Ammon's horn (tissue), 1 donor: ENCODE measurements at regions not wholly inside any gene's neighbourhood (a gene's known extent, or its start where the extent isn't known, plus 50 kb on each side); places are given as distances from the start of the nearest gene placed in this dataset.
"Not testable (repeated sequence)": the region's sequence is repeated elsewhere in the genome, so short reads cannot be mapped to it uniquely, and the experiment has no call there.

Experiments used
- DNase-seq: peaks from one replicate; pipeline ENCODE4 v3.0.0-alpha.2; 2016; ENCODE audit warnings: low spot score

DNA sequence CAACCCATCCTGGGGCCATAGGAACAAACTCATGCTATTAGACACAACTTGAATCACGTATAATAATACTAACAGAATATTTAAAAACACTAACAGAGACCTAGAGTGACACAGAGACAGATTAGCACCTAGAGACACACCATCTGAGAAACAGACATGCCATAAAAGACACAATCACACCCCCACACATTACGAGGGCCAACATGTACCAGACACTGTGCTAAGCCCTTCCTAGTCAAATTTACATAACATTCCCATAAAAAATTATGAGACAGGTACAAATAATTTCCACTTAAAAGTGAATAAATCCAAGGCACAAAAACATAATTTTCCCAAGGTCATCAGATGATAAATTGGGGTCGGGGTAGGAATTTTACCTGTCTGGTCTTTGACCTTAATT lies 141.1 kb upstream of the PRSS16 start:
- DNase-seq, result no peak

DNA sequence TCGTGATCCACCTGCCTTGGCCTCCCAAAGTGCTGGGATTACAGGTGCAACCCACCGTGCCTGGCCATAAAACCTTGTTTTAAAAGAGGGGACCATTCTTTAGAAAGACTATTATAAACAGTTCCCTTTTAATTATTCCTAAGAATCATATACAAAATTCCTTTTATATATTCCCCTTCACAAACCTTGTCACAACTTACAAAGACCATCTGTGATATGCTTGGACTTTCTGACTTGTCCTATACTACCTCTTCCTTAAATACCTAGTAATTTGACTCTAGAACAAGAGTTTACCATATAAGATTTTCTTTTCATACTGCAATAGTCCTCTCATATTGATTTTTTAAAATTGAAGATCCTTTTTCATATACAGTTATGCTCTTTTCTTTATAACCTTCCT lies 135.8 kb upstream of the PRSS16 start:
- DNase-seq, result no peak

DNA sequence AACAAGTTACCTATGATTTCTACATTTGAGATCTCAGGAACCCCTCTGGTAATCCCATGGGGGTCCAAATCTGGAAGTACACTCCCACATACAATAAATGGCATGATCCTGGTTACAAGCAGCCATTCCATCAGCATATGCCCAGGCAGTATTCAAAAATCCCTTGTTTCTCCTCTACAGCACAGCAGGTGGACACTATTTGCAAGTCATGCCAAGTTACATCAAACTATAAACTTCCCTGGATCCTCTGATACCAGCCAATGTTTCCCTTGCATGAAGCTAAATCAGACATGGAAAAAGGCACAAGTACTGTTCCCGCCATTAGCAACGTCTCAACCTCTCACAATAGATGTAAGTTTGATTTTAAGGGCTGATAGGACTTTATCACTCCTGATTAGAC lies 134.5 kb upstream of the PRSS16 start:
- no peak for DNase-seq

DNA sequence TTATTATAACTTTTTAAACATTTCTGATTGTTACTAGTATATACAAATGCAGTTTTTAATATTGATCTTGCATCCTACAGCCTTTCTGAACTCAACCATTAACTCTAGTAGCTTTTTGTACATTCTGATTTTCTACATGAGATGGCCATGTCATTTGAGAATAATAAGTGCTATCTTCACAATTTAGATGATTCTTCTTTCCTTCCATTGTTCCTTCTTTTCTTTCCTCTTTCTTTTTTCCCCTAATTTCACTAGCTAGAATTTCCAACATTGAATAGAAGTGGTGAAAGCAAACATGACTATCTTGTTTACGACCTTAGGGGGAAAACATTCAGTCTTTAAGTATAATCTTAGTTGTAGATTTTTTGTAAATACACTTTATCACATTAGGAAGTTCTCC lies 128.2 kb upstream of the PRSS16 start:
- no peak for DNase-seq

DNA sequence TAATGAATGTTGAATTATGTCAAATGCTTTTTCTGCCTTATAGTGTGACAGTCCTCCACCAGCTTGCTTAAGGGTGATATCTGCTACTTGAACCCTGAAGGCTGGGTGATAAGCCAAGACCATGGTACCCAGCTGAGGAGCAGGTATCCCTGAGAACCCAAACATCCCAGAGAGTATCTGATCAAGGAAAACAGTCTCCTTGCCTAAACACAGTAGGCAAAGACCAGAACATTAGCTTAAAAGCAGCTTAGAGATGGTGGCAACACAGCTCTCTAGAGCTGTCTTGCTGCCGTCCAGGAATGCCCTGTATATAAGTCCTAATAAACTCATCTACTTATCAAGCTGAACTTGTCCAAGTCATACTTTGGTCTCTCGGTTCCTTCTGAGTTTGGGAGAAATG lies 127.7 kb upstream of the PRSS16 start:
- no peak for DNase-seq

DNA sequence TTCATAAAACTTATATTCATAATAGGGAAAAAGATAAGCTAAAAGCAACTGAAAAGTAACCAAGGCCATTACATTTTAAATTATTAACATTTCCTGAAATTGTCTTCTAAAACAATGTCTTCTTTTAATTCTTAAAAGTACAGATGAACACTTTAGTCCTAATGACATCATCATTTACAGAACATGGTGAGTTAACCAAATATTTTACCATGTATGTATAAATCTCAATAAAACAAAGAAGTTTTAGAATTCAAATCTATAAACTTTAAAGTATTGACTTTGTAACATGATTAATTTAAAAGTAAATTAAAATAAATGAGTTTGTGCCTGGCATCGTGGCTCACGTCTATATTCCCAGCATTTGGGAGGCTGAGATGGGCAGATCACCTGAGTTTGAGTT lies 125.9 kb upstream of the PRSS16 start:
- no peak for DNase-seq

DNA sequence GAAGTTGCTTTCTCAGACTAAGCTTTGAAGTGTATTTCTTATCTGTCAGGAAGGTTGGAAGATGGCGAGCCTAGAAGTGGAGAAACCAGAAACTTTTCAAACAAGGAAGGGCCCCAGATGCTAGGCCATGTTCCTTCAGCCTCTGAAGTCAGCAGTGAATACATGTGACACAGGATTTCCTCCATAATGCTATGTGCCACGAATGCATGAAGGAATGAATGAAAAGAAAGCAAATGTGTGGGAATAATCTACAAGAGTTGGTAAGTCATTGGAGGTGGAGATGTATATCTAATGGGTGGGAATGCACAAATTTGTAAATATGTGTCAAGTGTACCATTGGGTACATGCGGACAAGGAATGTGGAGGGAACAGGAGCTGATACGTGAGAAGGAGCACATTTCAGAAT lies 123.2 kb upstream of the PRSS16 start:
- no peak for DNase-seq

DNA sequence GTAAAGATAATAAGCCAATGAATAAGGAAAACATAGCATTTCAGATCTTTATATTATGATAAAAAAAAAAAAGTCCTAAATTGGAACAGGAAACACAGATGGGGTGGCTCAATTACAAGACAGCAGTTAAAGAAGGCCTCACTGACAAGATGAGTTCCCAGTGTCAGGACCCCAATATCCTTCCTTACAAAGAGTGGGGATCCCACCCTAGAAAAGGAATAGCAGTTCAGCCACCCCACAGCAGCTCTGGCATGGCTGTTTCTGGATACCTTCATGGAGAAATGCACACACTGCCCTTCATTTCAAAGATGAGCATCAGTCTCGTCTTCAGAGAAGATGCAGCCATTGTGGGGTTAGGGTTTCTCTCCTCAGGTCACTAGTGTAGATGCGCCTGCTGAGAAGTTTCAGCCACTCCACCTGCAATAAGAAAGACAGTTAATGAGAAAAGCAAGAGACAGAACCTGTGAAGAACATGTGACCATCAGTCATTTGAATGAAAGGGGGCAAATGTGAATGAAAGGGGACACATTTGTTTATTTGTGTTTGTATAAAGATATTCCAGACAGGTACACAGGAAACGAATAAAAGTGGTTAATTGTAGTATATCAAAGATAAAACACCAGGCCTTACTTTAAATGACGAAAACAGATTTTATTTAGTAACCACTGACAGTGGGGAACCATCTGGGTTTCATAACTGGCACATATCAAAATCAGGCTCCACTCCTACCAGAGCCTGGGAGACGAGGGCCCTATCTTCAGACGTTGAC lies 121.3 kb upstream of the PRSS16 start:
- no peak for DNase-seq

DNA sequence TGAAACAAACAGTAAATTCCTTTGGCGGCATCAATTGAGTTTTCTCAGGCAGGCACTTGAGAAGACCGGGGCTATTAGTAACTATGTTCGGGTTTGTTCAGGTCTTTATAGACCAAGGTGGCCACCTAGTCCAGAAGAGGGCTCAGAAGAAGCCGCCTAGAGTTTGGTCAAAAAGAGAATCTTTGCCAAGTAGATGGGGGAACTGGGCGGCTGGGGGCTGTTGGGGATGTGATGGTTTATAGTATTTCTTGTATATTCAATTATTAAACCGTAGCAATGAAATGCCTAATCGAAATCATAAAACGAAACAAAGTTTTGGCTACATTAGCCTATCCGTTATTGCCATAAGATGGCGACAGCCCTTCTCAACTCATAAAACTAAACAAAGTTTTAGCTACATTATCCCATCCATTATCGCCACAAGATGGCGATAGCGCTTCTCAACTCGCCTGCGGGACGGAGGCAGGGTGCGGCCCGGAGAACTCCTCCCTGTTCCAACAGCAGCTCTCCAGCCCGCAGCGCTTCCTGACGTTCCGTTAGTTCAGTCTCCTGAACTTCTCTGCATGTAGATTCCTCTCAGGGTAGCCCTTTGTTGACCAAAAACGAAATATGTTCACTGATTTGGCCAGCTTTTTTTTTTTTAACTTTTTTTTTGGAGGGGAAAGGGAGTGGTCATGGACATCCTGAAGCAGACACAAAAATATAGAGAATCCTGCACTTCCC lies 120.5 kb upstream of the PRSS16 start:
- peak; percentile 88 for DNase-seq

DNA sequence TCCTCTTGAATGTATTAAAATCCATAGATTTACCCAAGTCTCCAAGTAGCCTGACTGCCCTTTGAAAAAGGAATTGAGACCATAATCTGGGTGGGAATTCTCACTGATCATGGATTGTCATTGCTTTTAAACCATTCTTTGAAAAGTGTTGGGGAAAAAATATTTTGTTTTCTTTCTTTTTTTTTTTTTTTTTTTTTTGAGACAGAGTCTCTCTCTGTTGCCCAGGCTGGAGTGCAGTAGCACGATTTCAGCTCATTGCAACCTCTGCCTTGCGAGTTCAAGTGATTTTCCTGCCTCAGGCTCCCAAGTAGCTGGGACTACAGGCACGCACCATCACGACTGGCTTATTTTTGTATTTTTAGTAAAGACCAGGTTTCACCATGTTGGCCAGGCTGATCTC lies 119.6 kb upstream of the PRSS16 start:
- DNase-seq, result not testable (repeated sequence)

DNA sequence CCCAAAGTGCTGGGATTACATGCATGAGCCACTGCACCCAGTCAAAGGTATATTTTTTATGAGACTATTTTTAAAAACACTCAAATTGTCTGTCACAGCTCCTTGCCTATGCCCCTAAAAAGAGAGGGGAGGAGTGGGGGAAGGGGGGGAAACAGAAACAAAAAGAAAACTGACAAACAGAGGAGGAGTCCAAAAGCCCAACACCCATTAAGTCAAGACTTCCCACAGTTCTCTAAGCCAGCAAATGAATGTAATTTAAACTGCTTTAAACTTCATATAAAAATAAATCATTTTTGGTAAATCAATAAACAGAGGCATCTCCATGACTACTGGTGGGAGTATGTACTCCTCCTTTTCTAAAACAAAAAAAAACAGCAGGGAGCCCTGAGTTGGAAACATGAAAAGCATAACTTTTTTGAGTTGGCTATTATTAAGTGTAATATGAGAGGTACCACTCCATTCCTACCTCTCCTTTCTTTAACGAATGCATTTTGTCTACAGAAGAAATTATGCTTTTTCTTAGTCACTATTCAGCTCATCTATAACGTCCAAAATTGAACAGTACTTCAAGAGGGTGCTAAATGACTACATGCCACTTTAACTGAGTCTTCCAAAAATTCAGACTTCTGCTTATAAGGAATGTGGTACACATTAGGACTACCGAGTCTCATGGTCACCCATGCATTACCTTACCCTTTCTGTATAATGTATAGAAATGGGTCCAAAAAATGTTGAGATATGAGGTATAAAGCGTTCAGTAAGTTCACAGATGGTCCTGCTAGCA lies 119.0 kb upstream of the PRSS16 start:
- no peak for DNase-seq

DNA sequence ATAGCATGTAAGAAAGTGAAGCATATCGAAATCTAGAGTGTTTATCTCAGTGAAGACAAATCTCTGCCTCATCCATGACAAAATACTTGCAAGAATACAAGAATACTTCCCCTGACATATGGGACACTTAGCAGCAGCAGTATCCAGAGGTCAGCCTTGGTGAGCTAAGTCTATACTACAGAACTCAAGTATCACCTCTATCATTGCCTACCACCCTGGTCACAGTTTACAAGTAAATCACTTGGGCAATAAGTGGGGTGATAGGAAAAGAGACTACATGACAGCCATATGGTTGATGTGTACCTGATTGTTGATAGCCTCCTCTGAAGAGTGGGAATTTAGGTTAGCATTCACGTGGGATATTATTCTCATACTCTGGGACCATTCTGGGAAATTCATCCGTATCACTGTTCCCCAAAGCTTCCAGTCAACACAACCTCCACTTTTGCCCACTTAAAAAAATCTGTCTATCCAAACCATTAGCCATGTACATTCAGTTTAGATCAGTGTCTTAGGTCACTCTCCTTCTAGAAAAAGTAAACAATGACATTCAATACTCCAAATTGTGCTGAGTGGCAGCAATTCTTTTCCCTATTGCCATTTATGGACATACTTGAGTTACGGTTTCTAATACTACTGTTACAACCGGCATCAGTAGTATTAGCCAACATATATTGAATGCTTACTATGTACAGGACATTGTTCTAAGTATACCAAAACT lies 118.2 kb upstream of the PRSS16 start:
- no peak for DNase-seq

DNA sequence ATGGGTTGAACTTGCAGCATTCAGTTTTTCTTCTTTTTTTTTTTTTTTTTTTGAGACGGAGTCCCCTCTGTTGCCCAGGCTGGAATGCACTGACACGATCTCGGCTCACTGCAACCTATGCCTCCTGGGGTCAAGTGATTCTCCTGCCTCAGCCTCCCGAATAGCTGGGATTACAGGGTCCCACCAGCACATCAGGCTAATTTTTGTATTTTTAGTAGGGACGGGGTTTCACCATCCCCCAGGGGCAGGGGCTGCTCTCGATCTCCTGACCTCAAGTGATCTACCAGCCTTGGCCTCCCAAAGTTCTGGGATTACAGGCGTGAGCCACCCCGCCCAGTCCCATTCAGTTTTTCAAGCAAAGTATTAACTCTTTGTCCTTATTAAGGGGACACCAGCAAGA lies 117.6 kb upstream of the PRSS16 start:
- no peak for DNase-seq

DNA sequence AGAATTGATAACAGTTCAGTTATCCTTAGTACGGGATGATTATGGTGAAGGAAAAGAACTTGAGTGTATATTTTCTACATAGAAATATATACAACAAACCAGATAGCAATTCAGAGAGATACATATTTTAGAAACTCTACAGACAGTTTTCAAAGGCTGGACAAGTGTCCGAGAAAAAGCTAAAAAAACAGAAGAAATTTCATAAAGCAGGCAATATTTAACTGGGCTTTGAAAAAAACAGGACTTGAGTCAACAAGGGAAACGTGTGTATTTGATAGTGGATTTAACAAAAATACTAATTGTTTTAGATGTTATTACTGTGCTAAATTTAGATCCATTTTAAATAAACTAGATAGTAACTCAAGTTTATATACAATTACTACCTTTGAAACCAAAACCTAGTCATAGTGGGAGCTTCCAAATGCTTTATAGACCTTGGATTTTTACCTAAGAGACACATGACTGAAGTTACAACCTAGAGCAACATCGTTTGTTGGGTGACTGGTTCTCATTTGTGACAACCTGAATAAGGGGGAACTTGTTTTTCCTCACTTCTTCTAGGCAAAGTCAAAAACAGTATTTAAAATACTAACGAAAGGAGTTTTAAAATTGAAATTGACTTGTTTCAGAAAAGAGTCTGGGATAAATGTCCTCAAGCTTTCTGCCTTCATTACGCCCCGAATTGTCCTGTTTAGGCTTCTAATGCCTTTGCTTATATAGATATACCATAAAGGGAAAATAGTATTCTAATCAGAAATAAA lies 116.7 kb upstream of the PRSS16 start:
- no peak for DNase-seq

DNA sequence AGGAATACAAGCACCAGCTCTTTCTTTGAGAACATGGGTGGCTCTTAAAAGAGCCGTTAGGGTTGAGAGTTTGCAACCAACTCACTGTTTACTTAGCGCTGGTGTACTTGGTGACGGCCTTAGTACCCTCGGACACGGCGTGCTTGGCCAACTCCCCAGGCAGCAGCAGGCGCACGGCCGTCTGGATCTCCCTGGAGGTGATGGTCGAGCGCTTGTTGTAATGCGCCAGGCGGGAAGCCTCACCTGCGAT lies 115.3 kb upstream of the PRSS16 start:
- peak; percentile 6 for DNase-seq

DNA sequence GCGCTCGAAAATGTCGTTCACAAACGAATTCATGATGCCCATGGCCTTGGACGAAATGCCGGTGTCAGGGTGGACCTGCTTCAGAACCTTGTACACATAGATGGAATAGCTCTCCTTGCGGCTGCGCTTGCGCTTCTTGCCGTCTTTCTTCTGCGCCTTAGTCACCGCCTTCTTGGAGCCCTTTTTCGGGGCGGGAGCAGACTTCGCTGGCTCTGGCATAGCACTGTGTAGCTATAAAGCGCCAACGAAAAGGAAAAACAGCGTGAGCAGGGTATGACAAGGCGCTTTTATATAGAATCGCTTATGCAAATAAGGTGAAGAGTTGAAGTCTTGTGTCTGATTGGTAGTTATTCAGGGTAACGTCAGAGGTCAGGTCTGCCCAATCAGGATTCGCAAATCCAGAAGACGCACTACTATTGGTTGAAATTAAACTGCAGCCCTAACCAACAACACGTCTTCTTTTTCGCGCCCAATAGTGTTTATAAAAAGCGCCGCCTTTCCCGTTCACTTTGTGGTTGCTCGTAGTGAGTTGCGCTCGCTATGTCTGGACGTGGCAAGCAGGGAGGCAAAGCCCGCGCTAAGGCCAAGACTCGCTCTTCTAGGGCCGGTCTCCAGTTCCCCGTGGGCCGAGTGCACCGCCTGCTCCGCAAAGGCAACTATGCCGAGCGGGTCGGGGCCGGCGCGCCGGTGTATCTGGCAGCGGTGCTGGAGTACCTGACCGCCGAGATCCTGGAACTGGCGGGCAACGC lies 114.8 kb upstream of the PRSS16 start:
- DNase-seq, result peak; percentile 95

DNA sequence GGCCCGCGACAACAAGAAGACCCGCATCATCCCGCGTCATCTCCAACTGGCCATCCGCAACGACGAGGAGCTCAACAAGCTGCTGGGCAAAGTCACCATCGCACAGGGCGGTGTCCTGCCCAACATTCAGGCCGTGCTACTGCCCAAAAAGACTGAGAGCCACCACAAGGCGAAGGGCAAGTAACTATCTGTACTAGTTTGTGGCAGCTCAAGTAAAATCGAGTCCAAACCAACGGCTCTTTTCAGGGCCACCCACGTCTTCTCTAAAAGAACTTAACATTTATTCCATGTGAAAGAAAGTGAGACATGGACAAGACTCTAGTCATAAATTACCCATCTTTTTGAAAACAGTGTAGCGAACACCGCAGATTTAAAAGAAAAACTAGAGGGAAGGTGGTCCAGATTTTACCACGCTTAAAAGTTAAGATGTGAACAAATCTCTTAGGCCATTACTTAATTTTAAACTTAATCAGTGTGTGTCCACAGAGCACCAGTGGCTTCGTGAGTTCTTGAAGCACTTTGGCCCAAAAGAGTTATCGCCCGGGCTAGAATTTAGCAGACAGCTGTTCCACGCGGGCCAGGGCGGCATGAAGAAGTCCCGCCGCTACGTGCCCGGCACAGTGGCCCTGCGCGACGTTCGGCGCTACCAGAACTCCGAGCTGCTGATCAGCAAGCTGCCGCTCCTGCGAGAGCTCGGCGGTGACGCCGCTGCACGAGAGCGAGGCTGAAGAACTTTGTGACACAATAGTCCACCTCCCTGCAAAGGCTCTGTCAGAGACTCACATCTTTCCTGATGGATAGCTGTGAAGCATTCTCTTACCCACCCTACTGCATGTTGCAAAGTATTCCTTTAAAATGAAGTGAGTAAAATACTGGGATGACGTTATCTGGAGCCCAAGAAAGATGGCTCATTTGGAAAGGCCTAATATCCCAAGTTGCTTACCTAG lies 113.9 kb upstream of the PRSS16 start:
- DNase-seq, result peak; percentile 33

DNA sequence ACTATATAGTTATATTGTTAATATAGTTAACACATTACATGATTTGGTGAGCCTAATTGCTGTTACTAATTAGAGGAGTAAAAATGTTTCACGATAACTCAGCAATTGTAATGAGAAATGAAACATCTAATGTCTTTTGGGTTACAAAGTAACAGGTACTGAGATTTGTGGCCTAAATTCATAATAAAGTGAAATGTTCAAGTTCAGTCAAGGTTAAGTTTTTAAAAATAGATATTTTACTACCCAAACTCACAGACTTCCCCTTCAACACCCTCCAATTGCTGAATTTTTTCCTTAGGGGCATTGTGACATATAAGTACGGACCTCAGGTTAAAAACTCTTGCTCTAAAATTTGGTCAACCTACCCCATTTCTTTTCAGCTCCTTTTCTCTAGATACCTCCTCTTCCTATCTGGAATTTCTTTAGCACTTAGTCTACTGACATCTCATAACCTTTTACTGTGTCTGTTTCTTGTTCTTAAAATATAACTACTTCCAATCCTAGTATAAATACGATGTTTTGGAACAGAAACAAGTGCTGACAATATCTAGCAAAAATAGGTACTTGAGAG lies 112.3 kb upstream of the PRSS16 start:
- DNase-seq, result no peak

DNA sequence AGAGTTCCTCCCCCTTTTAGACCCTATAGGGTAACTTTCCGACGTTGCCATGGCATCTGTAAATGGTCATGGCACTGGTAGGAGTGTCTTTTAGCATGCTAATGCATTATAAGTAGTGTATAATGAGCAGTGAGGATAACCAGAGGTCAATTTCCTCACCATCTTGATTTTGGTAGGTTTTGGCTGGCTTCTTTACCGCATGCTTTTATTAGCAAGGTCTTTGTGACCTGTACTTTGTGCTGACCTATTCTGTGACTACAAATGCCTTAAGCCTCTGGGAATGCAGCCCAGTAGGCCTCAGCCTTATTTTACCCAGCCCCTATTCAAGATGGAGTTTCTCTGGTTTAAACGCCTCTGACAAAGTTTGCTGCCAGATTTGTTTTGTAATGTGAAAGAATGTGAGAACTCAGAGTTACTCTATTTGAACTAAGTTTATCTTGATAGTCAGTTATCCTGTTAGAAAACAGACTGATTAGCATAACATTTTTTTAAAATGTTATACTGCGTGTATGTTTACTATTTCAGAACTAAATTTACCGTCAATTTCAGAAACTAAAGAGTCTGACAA lies 111.3 kb upstream of the PRSS16 start:
- no peak for DNase-seq
